ENCODE measurements at regions not wholly inside any gene's neighbourhood (a gene's known extent, or its start where the extent isn't known, plus 50 kb on each side); places are given as distances from the start of the nearest gene placed in this dataset.

- Mint-ChIP-seq H3K36me3 (no peaks in the 10 kb centered on the region), H3K27me3 (peaks cover 0 to 2% of the 10 kb centered on the region in 2 donors), H3K27ac (peak overlapping the region in 7 of 8 donors; percentile 3 to 90 (median 83)), H3K4me1 (peaks cover 24 to 41% (median 29%) of the 10 kb centered on the region in 3 donors), H3K9me3 (no peaks in the 10 kb centered on the region), H3K4me3 (peak overlapping the region in 6 of 7 donors; percentile 41 to 63 (median 54))
- DNase-seq, result peak in 2 of 5 donors; percentile 34 to 57
- peak overlapping the region; percentile 38 for H3K4me3 ChIP-seq (ENCODE audit: low read length)
- no peaks in the 10 kb centered on the region for H3K27me3 ChIP-seq (ENCODE audit: insufficient read depth, low read length, poor library complexity, severe bottlenecking)
- CTCF ChIA-PET, result interaction anchor here (1.3 to 3.0 kb wide), 6 partner anchors 16 to 27 kb away, joined by 3 to 12 read pairs (median 4); no protein-coding TSS in a partner anchor
- H3K36me3 ChIP-seq (ENCODE audit: insufficient read depth, low read length), result no peaks in the 10 kb centered on the region
- H3K4me1 ChIP-seq (ENCODE audit: insufficient read depth, low read length), result peaks cover 76% of the 10 kb centered on the region
- POLR2A ChIA-PET, result interaction anchor here (0.6 to 0.8 kb wide), 3 partner anchors 23 to 293 kb away, joined by 3 read pairs; no protein-coding TSS in a partner anchor
- no peaks in the 10 kb centered on the region for H3K9me3 ChIP-seq (ENCODE audit: low read length)
- no peak overlapping the region for H3K27ac ChIP-seq (ENCODE audit: low read depth, low read length)
Observed at GRCh38 chr1:181397845-181398244, 85.5 kb upstream of the CACNA1E start.

GRCh38 chr1:181398544-181398943 lies 84.8 kb upstream of the CACNA1E start:
- Mint-ChIP-seq H3K36me3 (no peaks in the 10 kb centered on the region), H3K9me3 (no peaks in the 10 kb centered on the region), H3K4me1 (peaks cover 21 to 35% (median 29%) of the 10 kb centered on the region in 3 donors), H3K4me3 (peak overlapping the region in 1 of 7 donors; percentile 59), H3K27me3 (peaks cover 0 to 2% of the 10 kb centered on the region in 2 donors), H3K27ac (peak overlapping the region in 5 of 8 donors; percentile 4 to 90 (median 57))
- H3K27ac ChIP-seq (ENCODE audit: low read depth, low read length), result no peak overlapping the region
- H3K4me1 ChIP-seq (ENCODE audit: insufficient read depth, low read length), result peaks cover 69% of the 10 kb centered on the region
- POLR2A ChIA-PET, result no interaction called here
- CTCF ChIA-PET, result interaction anchor here (0.7 to 3.0 kb wide), 7 partner anchors 11 to 208 kb away, joined by 3 to 10 read pairs (median 4); no protein-coding TSS in a partner anchor
- H3K27me3 ChIP-seq (ENCODE audit: insufficient read depth, low read length, poor library complexity, severe bottlenecking), result no peaks in the 10 kb centered on the region
- no peaks in the 10 kb centered on the region for H3K36me3 ChIP-seq (ENCODE audit: insufficient read depth, low read length)
- no peak for DNase-seq
- H3K9me3 ChIP-seq (ENCODE audit: low read length), result no peaks in the 10 kb centered on the region
- H3K4me3 ChIP-seq (ENCODE audit: low read length), result peak overlapping the region; percentile 38

- no peak overlapping the region for H3K27ac ChIP-seq (ENCODE audit: low read depth, low read length)
- Mint-ChIP-seq H3K27ac (no peak overlapping the region), H3K36me3 (no peaks in the 10 kb centered on the region), H3K27me3 (peaks cover 0 to 4% of the 10 kb centered on the region in 2 donors), H3K9me3 (no peaks in the 10 kb centered on the region), H3K4me1 (peaks cover 5 to 17% (median 12%) of the 10 kb centered on the region in 3 donors), H3K4me3 (no peak overlapping the region)
- peaks cover 17% of the 10 kb centered on the region for H3K4me1 ChIP-seq (ENCODE audit: insufficient read depth, low read length)
- H3K36me3 ChIP-seq (ENCODE audit: insufficient read depth, low read length), result no peaks in the 10 kb centered on the region
- no peak overlapping the region for H3K4me3 ChIP-seq (ENCODE audit: low read length)
- no peaks in the 10 kb centered on the region for H3K9me3 ChIP-seq (ENCODE audit: low read length)
- no peaks in the 10 kb centered on the region for H3K27me3 ChIP-seq (ENCODE audit: insufficient read depth, low read length, poor library complexity, severe bottlenecking)
- ChIA-PET POLR2A (no interaction called here), CTCF (no interaction called here)
- DNase-seq, result no peak
Observed at GRCh38 chr1:181405584-181405983, 77.7 kb upstream of the CACNA1E start.

GRCh38 chr1:181406989-181407388 lies 76.3 kb upstream of the CACNA1E start:
- Histone ChIP-seq H3K27me3 (ENCODE audit: insufficient read depth, low read length, poor library complexity, severe bottlenecking) (no peaks in the 10 kb centered on the region), H3K9me3 (ENCODE audit: low read length) (no peaks in the 10 kb centered on the region), H3K27ac (ENCODE audit: low read depth, low read length) (no peak overlapping the region), H3K36me3 (ENCODE audit: insufficient read depth, low read length) (no peaks in the 10 kb centered on the region), H3K4me3 (ENCODE audit: low read length) (no peak overlapping the region), H3K4me1 (ENCODE audit: insufficient read depth, low read length) (peaks cover 7% of the 10 kb centered on the region)
- H3K4me1 Mint-ChIP-seq, result peaks cover 2 to 6% (median 5%) of the 10 kb centered on the region in 3 donors
- H3K27me3 Mint-ChIP-seq, result peaks cover 0 to 5% of the 10 kb centered on the region in 2 donors
- H3K9me3 Mint-ChIP-seq, result no peaks in the 10 kb centered on the region
- H3K27ac Mint-ChIP-seq, result no peak overlapping the region
- H3K4me3 Mint-ChIP-seq, result no peak overlapping the region
- CTCF ChIA-PET, result no interaction called here
- POLR2A ChIA-PET, result no interaction called here
- H3K36me3 Mint-ChIP-seq, result no peaks in the 10 kb centered on the region
- DNase-seq, result no peak

- CTCF ChIA-PET, result interaction anchor here (1.0 kb wide), 2 partner anchors 15 to 221 kb away, joined by 3 read pairs; no protein-coding TSS in a partner anchor
- POLR2A ChIA-PET, result no interaction called here
- Mint-ChIP-seq H3K9me3 (no peaks in the 10 kb centered on the region), H3K27me3 (peaks cover 0 to 5% of the 10 kb centered on the region in 2 donors), H3K4me1 (peaks cover 0 to 5% (median 5%) of the 10 kb centered on the region in 3 donors), H3K36me3 (no peaks in the 10 kb centered on the region), H3K27ac (peak overlapping the region in 1 of 8 donors; percentile 84), H3K4me3 (no peak overlapping the region)
- H3K9me3 ChIP-seq (ENCODE audit: low read length), result no peaks in the 10 kb centered on the region
- no peaks in the 10 kb centered on the region for H3K27me3 ChIP-seq (ENCODE audit: insufficient read depth, low read length, poor library complexity, severe bottlenecking)
- no peaks in the 10 kb centered on the region for H3K36me3 ChIP-seq (ENCODE audit: insufficient read depth, low read length)
- no peak overlapping the region for H3K4me3 ChIP-seq (ENCODE audit: low read length)
- peaks cover 7% of the 10 kb centered on the region for H3K4me1 ChIP-seq (ENCODE audit: insufficient read depth, low read length)
- no peak for DNase-seq
- H3K27ac ChIP-seq (ENCODE audit: low read depth, low read length), result no peak overlapping the region
Observed at GRCh38 chr1:181409981-181410380, 73.3 kb upstream of the CACNA1E start.

- Histone ChIP-seq H3K4me3 (ENCODE audit: low read length) (no peak overlapping the region), H3K4me1 (ENCODE audit: insufficient read depth, low read length) (no peaks in the 10 kb centered on the region), H3K27me3 (ENCODE audit: insufficient read depth, low read length, poor library complexity, severe bottlenecking) (no peaks in the 10 kb centered on the region), H3K36me3 (ENCODE audit: insufficient read depth, low read length) (no peaks in the 10 kb centered on the region), H3K27ac (ENCODE audit: low read depth, low read length) (no peak overlapping the region), H3K9me3 (ENCODE audit: low read length) (no peaks in the 10 kb centered on the region)
- H3K4me3 Mint-ChIP-seq, result no peak overlapping the region
- no peaks in the 10 kb centered on the region for H3K9me3 Mint-ChIP-seq
- POLR2A ChIA-PET, result no interaction called here
- H3K27ac Mint-ChIP-seq, result no peak overlapping the region
- DNase-seq, result no peak
- H3K36me3 Mint-ChIP-seq, result peaks cover 0 to 3% (median 0%) of the 10 kb centered on the region in 3 donors
- peaks cover 0 to 7% of the 10 kb centered on the region in 2 donors for H3K27me3 Mint-ChIP-seq
- no peaks in the 10 kb centered on the region for H3K4me1 Mint-ChIP-seq
- CTCF ChIA-PET, result interaction anchor here (1.5 kb wide), 1 partner anchor 14 kb away, joined by 4 read pairs; no protein-coding TSS in a partner anchor
Observed at GRCh38 chr1:181412746-181413145, 70.6 kb upstream of the CACNA1E start.

GRCh38 chr1:181413195-181413815 lies 70.0 kb upstream of the CACNA1E start:
- H3K27me3 Mint-ChIP-seq, result peaks cover 0 to 7% of the 10 kb centered on the region in 2 donors
- Histone ChIP-seq H3K27me3 (ENCODE audit: insufficient read depth, low read length, poor library complexity, severe bottlenecking) (no peaks in the 10 kb centered on the region), H3K36me3 (ENCODE audit: insufficient read depth, low read length) (no peaks in the 10 kb centered on the region), H3K4me1 (ENCODE audit: insufficient read depth, low read length) (no peaks in the 10 kb centered on the region), H3K9me3 (ENCODE audit: low read length) (no peaks in the 10 kb centered on the region), H3K4me3 (ENCODE audit: low read length) (no peak overlapping the region), H3K27ac (ENCODE audit: low read depth, low read length) (no peak overlapping the region)
- H3K27ac Mint-ChIP-seq, result no peak overlapping the region
- H3K9me3 Mint-ChIP-seq, result no peaks in the 10 kb centered on the region
- POLR2A ChIA-PET, result no interaction called here
- H3K4me3 Mint-ChIP-seq, result no peak overlapping the region
- no peak for DNase-seq
- H3K36me3 Mint-ChIP-seq, result peaks cover 0 to 3% (median 0%) of the 10 kb centered on the region in 3 donors
- CTCF ChIA-PET, result interaction anchor here (1.5 kb wide), 1 partner anchor 15 kb away, joined by 4 read pairs; no protein-coding TSS in a partner anchor
- H3K4me1 Mint-ChIP-seq, result no peaks in the 10 kb centered on the region

- Mint-ChIP-seq H3K4me3 (no peak overlapping the region), H3K9me3 (no peaks in the 10 kb centered on the region), H3K36me3 (peaks cover 0 to 3% (median 0%) of the 10 kb centered on the region in 3 donors), H3K4me1 (no peaks in the 10 kb centered on the region), H3K27me3 (peaks cover 0 to 7% of the 10 kb centered on the region in 2 donors), H3K27ac (no peak overlapping the region)
- DNase-seq, result no peak
- no peak overlapping the region for H3K27ac ChIP-seq (ENCODE audit: low read depth, low read length)
- no peaks in the 10 kb centered on the region for H3K27me3 ChIP-seq (ENCODE audit: insufficient read depth, low read length, poor library complexity, severe bottlenecking)
- ChIA-PET CTCF (interaction anchor here (1.5 kb wide), 1 partner anchor 16 kb away, joined by 4 read pairs; no protein-coding TSS in a partner anchor), POLR2A (no interaction called here)
- H3K4me1 ChIP-seq (ENCODE audit: insufficient read depth, low read length), result no peaks in the 10 kb centered on the region
- H3K4me3 ChIP-seq (ENCODE audit: low read length), result no peak overlapping the region
- H3K9me3 ChIP-seq (ENCODE audit: low read length), result no peaks in the 10 kb centered on the region
- H3K36me3 ChIP-seq (ENCODE audit: insufficient read depth, low read length), result no peaks in the 10 kb centered on the region
Observed at GRCh38 chr1:181413836-181414235, 69.5 kb upstream of the CACNA1E start.
